Thyroid gland (tissue), 4 donors: ENCODE measurements at regions not wholly inside any gene's neighbourhood (a gene's known extent, or its start where the extent isn't known, plus 50 kb on each side); places are given as distances from the start of the nearest gene placed in this dataset.

Experiments used
- POLR2A ChIP-seq, 2 donors: fragments of 450-650 bp; IDR thresholded peaks; one replicate each; pipeline ENCODE4 v1.6.1; 2017; ENCODE audit warnings: antibody characterized with exemption in 2 of 2, mild to moderate bottlenecking in 2 of 2, moderate library complexity in 1 of 2
- TF ChIP-seq, protein P1 (sequence below), 6 experiments: fragments of 200-600 bp in 3 of 6; fragments of 450-650 bp in 3 of 6; sonication (generic) in 3 of 6; IDR thresholded peaks; one replicate each; pipeline ENCODE4 v1.5.1; 2016 to 2019; ENCODE audit warnings: antibody characterized with exemption in 6 of 6, mild to moderate bottlenecking in 2 of 6, inconsistent platforms in 1 of 6, moderate library complexity in 1 of 6

DNA sequence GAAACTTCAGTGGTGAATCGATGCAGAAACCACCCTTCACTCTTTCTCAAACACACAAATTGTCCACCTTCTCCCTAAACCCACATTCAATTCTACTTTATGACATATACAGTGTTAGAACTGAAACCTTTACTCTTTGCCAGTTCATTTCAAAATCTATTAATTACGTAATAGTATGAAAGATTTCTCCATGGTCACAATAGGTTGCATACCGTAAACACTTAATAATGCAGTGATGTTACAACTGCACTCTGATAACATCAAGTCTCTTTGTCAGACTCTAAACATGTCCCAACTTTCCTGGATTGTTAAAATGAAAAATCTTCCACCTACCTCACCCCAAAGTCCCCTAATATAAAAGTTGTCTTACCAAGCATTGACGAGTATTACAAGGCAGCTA is 111.8 kb upstream of the PROK2 start:
- TF ChIP-seq, protein P1, sequence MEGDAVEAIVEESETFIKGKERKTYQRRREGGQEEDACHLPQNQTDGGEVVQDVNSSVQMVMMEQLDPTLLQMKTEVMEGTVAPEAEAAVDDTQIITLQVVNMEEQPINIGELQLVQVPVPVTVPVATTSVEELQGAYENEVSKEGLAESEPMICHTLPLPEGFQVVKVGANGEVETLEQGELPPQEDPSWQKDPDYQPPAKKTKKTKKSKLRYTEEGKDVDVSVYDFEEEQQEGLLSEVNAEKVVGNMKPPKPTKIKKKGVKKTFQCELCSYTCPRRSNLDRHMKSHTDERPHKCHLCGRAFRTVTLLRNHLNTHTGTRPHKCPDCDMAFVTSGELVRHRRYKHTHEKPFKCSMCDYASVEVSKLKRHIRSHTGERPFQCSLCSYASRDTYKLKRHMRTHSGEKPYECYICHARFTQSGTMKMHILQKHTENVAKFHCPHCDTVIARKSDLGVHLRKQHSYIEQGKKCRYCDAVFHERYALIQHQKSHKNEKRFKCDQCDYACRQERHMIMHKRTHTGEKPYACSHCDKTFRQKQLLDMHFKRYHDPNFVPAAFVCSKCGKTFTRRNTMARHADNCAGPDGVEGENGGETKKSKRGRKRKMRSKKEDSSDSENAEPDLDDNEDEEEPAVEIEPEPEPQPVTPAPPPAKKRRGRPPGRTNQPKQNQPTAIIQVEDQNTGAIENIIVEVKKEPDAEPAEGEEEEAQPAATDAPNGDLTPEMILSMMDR (IDR thresholded peaks at IDR 0.05) = no peak
- no peak for TF ChIP-seq POLR2A (IDR thresholded peaks at IDR 0.05)
